Epithelial cell of proximal tubule (primary cell): ENCODE measurements at regions not wholly inside any gene's neighbourhood (a gene's known extent, or its start where the extent isn't known, plus 50 kb on each side); places are given as distances from the start of the nearest gene placed in this dataset.
A peak's percentile ranks its signal among the peaks of the same experiment; 100 is the strongest.

Experiments used
- DNase-seq: peaks from one replicate; pipeline ENCODE4 v3.0.0-alpha.2; 2011; ENCODE audit warnings: low read depth
- H3K4me3 ChIP-seq: 2 replicates; pipeline ENCODE4 v1.5.1; 2011; ENCODE audit warnings: low read depth, mild to moderate bottlenecking, low read length
- CTCF ChIP-seq: conservative IDR thresholded peaks from 2 replicates; pipeline ENCODE4 v1.5.1; 2012; ENCODE audit warnings: low read depth, mild to moderate bottlenecking, low read length

GRCh38 chr22:45072322-45072903, 62.6 kb upstream of the PHF21B start:
- DNase-seq = no peak
- TF ChIP-seq CTCF = no peak
- no peak overlapping the region for H3K4me3 ChIP-seq

- no peak for DNase-seq
- no peak for TF ChIP-seq CTCF
- H3K4me3 ChIP-seq = no peak overlapping the region
Observed at GRCh38 chr22:45073064-45073463, 63.3 kb upstream of the PHF21B start.

- TF ChIP-seq CTCF = no peak
- H3K4me3 ChIP-seq = no peak overlapping the region
- DNase-seq = no peak
Observed at GRCh38 chr22:45077286-45077685, 67.5 kb upstream of the PHF21B start.

- no peak for TF ChIP-seq CTCF
- no peak overlapping the region for H3K4me3 ChIP-seq
Observed at GRCh38 chr22:45077826-45078334, 68.1 kb upstream of the PHF21B start.

GRCh38 chr22:45082795-45083194, 73.0 kb upstream of the PHF21B start:
- H3K4me3 ChIP-seq = no peak overlapping the region
- peak; percentile 42 for TF ChIP-seq CTCF
- no peak for DNase-seq

More at GRCh38 chr22:45077826-45078334, 68.1 kb upstream of the PHF21B start:
- no peak for DNase-seq

GRCh38 chr22:45083659-45084305, 74.0 kb upstream of the PHF21B start:
- H3K4me3 ChIP-seq = no peak overlapping the region
- DNase-seq = peak; percentile 12
- TF ChIP-seq CTCF = no peak
